GM23338 (cell line): ENCODE measurements at regions not wholly inside any gene's neighbourhood (a gene's known extent, or its start where the extent isn't known, plus 50 kb on each side); places are given as distances from the start of the nearest gene placed in this dataset.

ENCODE experiments used
- ATAC-seq: fragments of 200-7000 bp; cut with Tn5 transposase; 3 replicates; pipeline ENCODE4 v1.9.1; 2020
- DNase-seq: peaks from one replicate; pipeline ENCODE4 v3.0.0-alpha.2; 2015; ENCODE audit warnings: low spot score
- H2AFZ ChIP-seq: fragments of 200-600 bp; sonication (generic); 2 replicates; pipeline ENCODE4 v1.8.0; 2016; ENCODE audit warnings: antibody characterized with exemption, mild to moderate bottlenecking, moderate library complexity
- H3F3A ChIP-seq: fragments of 200-600 bp; sonication (generic); replicated peaks from 2 replicates; pipeline ENCODE4 v1.8.0; 2017; ENCODE audit warnings: antibody characterized with exemption, mixed run types, low read depth
- H3K27ac ChIP-seq: fragments of 200-600 bp; sonication (generic); 2 replicates; pipeline ENCODE4 v1.6.1; 2016; ENCODE audit warnings: low read depth
- H3K27me3 ChIP-seq: fragments of 200-600 bp; sonication (generic); 2 replicates; pipeline ENCODE4 v1.8.0; 2016; ENCODE audit warnings: mild to moderate bottlenecking, mixed run types, moderate library complexity; ENCODE audit not compliant: insufficient read depth
- H3K36me3 ChIP-seq: fragments of 200-600 bp; sonication (generic); 2 replicates; pipeline ENCODE4 v1.8.0; 2016; ENCODE audit warnings: mild to moderate bottlenecking; ENCODE audit not compliant: insufficient read depth
- H3K4me1 ChIP-seq: fragments of 200-600 bp; sonication (generic); 2 replicates; pipeline ENCODE4 v1.8.0; 2016; ENCODE audit warnings: mild to moderate bottlenecking, moderate library complexity; ENCODE audit not compliant: insufficient read depth
- H3K4me2 ChIP-seq: fragments of 200-600 bp; sonication (generic); 2 replicates; pipeline ENCODE4 v1.7.1; 2017; ENCODE audit warnings: mixed run types
- H3K4me3 ChIP-seq: fragments of 200-600 bp; sonication (generic); 2 replicates; pipeline ENCODE4 v1.6.1; 2016; ENCODE audit warnings: mixed run types
- H3K79me2 ChIP-seq: fragments of 200-600 bp; sonication (generic); replicated peaks from 2 replicates; pipeline ENCODE4 v1.8.0; 2017; ENCODE audit warnings: mild to moderate bottlenecking; ENCODE audit not compliant: insufficient read depth
- H3K9me2 ChIP-seq: fragments of 200-600 bp; sonication (generic); 2 replicates; pipeline ENCODE4 v1.8.0; 2017; ENCODE audit not compliant: insufficient read depth
- H4K20me1 ChIP-seq: fragments of 200-600 bp; sonication (generic); replicated peaks from 2 replicates; pipeline ENCODE4 v1.8.0; 2017; ENCODE audit warnings: mild to moderate bottlenecking; ENCODE audit not compliant: insufficient read depth
- H3K27ac Mint-ChIP-seq: 2 replicates; pipeline ENCODE4 v1.8.0; 2020; ENCODE audit warnings: inconsistent platforms, mild to moderate bottlenecking, moderate library complexity, mixed read lengths
- H3K27me3 Mint-ChIP-seq: 3 replicates; pipeline ENCODE4 v1.8.0; 2022; ENCODE audit warnings: low read depth, mild to moderate bottlenecking, moderate library complexity, mixed read lengths, inconsistent platforms; ENCODE audit not compliant: insufficient read depth, poor library complexity
- H3K36me3 Mint-ChIP-seq: 3 replicates; pipeline ENCODE4 v1.8.0; 2021; ENCODE audit warnings: low read depth, mild to moderate bottlenecking, inconsistent platforms, moderate library complexity, mixed read lengths
- H3K4me1 Mint-ChIP-seq: 3 replicates; pipeline ENCODE4 v1.8.0; 2020; ENCODE audit warnings: mild to moderate bottlenecking, inconsistent platforms, mixed read lengths
- H3K4me3 Mint-ChIP-seq: 3 replicates; pipeline ENCODE4 v1.8.0; 2021; ENCODE audit warnings: moderate library complexity, mild to moderate bottlenecking, inconsistent platforms, mixed read lengths
- H3K9me3 Mint-ChIP-seq: 3 replicates; pipeline ENCODE4 v1.8.0; 2020; ENCODE audit warnings: moderate library complexity, mild to moderate bottlenecking, inconsistent platforms, mixed read lengths
- CREB1 ChIP-seq: fragments of 250-450 bp; sonication (Bioruptor Pico); IDR thresholded peaks from 2 replicates; pipeline ENCODE4 v1.5.0; 2020; ENCODE audit warnings: low read depth, mild to moderate bottlenecking, moderate library complexity
- CTCF ChIP-seq, 2 experiments: fragments of 200-600 bp in 1 of 2; sonication (generic) in 1 of 2; conservative IDR thresholded peaks; 2 replicates each; pipeline versions ENCODE4 v1.5.1 to v1.6.1; 2016 to 2017; ENCODE audit warnings: antibody characterized with exemption in 2 of 2, low read depth in 2 of 2, mild to moderate bottlenecking in 2 of 2, moderate library complexity in 1 of 2
- ETS1 ChIP-seq: IDR thresholded peaks from 2 replicates; pipeline ENCODE4 v1.6.1; 2016; ENCODE audit warnings: antibody characterized with exemption
- EZH2 ChIP-seq: fragments of 200-600 bp; sonication (generic); IDR thresholded peaks from one replicate; pipeline ENCODE4 v1.8.0; 2017; ENCODE audit warnings: antibody characterized with exemption, mild to moderate bottlenecking, low read depth; ENCODE audit not compliant: unreplicated experiment
- EZH2phosphoT487 ChIP-seq: fragments of 200-600 bp; sonication (generic); IDR thresholded peaks from one replicate; pipeline ENCODE4 v1.8.1; 2018; ENCODE audit warnings: antibody characterized with exemption; ENCODE audit not compliant: unreplicated experiment
- JUNB ChIP-seq: IDR thresholded peaks from one replicate; pipeline ENCODE4 v1.6.1; 2016; ENCODE audit warnings: antibody characterized with exemption; ENCODE audit not compliant: unreplicated experiment
- NANOG ChIP-seq: IDR thresholded peaks from 2 replicates; pipeline ENCODE4 v1.6.1; 2016; ENCODE audit warnings: antibody characterized with exemption, borderline replicate concordance
- POLR2AphosphoS5 ChIP-seq: IDR thresholded peaks from 2 replicates; pipeline ENCODE4 v1.6.1; 2016; ENCODE audit warnings: antibody characterized with exemption, low read depth
- REST ChIP-seq: IDR thresholded peaks from one replicate; pipeline ENCODE4 v1.6.1; 2018; ENCODE audit warnings: antibody characterized with exemption; ENCODE audit not compliant: unreplicated experiment
- STAT1 ChIP-seq: IDR thresholded peaks from one replicate; pipeline ENCODE4 v1.6.1; 2016; ENCODE audit warnings: antibody characterized with exemption; ENCODE audit not compliant: unreplicated experiment
- ZNF114 ChIP-seq: fragments of 250-450 bp; sonication (Bioruptor Pico); IDR thresholded peaks from 2 replicates; pipeline ENCODE4 v1.5.0; 2020; ENCODE audit warnings: mild to moderate bottlenecking, moderate library complexity
- ZNF331 ChIP-seq: fragments of 250-450 bp; sonication (Bioruptor Pico); IDR thresholded peaks from 2 replicates; pipeline ENCODE4 v1.5.0; 2020; ENCODE audit warnings: low read depth, mild to moderate bottlenecking, moderate library complexity
- ZNF462 ChIP-seq: fragments of 250-450 bp; sonication (Bioruptor Pico); IDR thresholded peaks from 2 replicates; pipeline ENCODE4 v1.5.0; 2020; ENCODE audit warnings: mild to moderate bottlenecking, moderate library complexity

- no peak for ATAC-seq
- H3K4me2 ChIP-seq: no peak overlapping the region
- no peaks in the 10 kb centered on the region for H3K79me2 ChIP-seq
- H3K9me2 ChIP-seq: 0 out of 2 replicates have a peak, but pooled peaks cover 4% of the 10 kb centered on the region
- no peak overlapping the region for H3K4me3 Mint-ChIP-seq
- peak; percentile 10 for DNase-seq
- H3K36me3 ChIP-seq: no peaks in the 10 kb centered on the region
- H3K4me1 Mint-ChIP-seq: peaks cover 21% of the 10 kb centered on the region
- TF ChIP-seq EZH2phosphoT487 (no peak), NANOG (no peak), POLR2AphosphoS5 (no peak), STAT1 (no peak), ETS1 (no peak), ZNF114 (no peak), CTCF (conservative IDR thresholded peaks at IDR 0.05; ENCODE audit: low read depth in 2 of 2) (no peak), REST (no peak), ZNF331 (CRISPR knock-in tag) (no peak), JUNB (no peak), ZNF462 (CRISPR knock-in tag) (no peak), EZH2 (no peak), CREB1 (CRISPR knock-in tag) (no peak)
- no peaks in the 10 kb centered on the region for H3K36me3 Mint-ChIP-seq
- peaks cover 5% of the 10 kb centered on the region for H3K27me3 Mint-ChIP-seq
- H4K20me1 ChIP-seq: no peaks in the 10 kb centered on the region
- H3K4me1 ChIP-seq: peaks cover 17% of the 10 kb centered on the region
- no peaks in the 10 kb centered on the region; the same call in 1 of the 3 replicates for H3K9me3 Mint-ChIP-seq
- no peaks in the 10 kb centered on the region for H3K27me3 ChIP-seq
- no peak overlapping the region for H3K4me3 ChIP-seq
- H2AFZ ChIP-seq: no peak overlapping the region
- no peaks in the 10 kb centered on the region for H3F3A ChIP-seq
- H3K27ac Mint-ChIP-seq: no peak overlapping the region
- no peak overlapping the region for H3K27ac ChIP-seq
Measured at GRCh38 chr16:51035110-51035498, 116.0 kb downstream of the SALL1 start.
